Loucy (cell line): ENCODE measurements at regions not wholly inside any gene's neighbourhood (a gene's known extent, or its start where the extent isn't known, plus 50 kb on each side); places are given as distances from the start of the nearest gene placed in this dataset.

Experiments used
- EZH2phosphoT487 ChIP-seq: fragments of 200-600 bp; IDR thresholded peaks from 2 replicates; pipeline ENCODE4 v1.6.1; 2018; ENCODE audit warnings: antibody characterized with exemption, mild to moderate bottlenecking, moderate library complexity, borderline replicate concordance
- TF ChIP-seq, protein P1 (sequence below): fragments of 200-600 bp; sonication (generic); conservative IDR thresholded peaks from 2 replicates; pipeline ENCODE4 v1.5.1; 2014; ENCODE audit warnings: mild to moderate bottlenecking, antibody characterized with exemption, low read length

DNA sequence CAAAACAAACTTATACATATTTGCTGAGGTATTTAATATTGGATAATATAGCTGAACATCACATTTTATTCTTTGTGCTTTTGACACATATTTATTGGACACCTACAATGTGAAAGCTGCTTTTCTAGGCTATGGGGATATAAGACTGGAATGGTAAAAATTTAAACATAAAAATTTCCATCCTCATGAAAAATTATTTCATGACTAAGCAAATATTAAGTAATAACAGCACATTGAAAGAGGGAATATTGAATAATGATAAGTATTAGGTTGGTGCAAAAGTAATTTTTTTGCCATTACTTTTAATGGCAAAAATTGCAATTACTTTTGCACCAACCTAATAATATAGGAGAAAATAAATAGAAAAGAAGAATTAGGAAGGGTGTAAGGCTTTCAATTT, 972.5 kb upstream of the CDH8 start:
- TF ChIP-seq, protein P1, sequence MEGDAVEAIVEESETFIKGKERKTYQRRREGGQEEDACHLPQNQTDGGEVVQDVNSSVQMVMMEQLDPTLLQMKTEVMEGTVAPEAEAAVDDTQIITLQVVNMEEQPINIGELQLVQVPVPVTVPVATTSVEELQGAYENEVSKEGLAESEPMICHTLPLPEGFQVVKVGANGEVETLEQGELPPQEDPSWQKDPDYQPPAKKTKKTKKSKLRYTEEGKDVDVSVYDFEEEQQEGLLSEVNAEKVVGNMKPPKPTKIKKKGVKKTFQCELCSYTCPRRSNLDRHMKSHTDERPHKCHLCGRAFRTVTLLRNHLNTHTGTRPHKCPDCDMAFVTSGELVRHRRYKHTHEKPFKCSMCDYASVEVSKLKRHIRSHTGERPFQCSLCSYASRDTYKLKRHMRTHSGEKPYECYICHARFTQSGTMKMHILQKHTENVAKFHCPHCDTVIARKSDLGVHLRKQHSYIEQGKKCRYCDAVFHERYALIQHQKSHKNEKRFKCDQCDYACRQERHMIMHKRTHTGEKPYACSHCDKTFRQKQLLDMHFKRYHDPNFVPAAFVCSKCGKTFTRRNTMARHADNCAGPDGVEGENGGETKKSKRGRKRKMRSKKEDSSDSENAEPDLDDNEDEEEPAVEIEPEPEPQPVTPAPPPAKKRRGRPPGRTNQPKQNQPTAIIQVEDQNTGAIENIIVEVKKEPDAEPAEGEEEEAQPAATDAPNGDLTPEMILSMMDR, result no peak
- no peak for TF ChIP-seq EZH2phosphoT487
